ENCODE measurements at regions not wholly inside any gene's neighbourhood (a gene's known extent, or its start where the extent isn't known, plus 50 kb on each side); places are given as distances from the start of the nearest gene placed in this dataset.

DNA sequence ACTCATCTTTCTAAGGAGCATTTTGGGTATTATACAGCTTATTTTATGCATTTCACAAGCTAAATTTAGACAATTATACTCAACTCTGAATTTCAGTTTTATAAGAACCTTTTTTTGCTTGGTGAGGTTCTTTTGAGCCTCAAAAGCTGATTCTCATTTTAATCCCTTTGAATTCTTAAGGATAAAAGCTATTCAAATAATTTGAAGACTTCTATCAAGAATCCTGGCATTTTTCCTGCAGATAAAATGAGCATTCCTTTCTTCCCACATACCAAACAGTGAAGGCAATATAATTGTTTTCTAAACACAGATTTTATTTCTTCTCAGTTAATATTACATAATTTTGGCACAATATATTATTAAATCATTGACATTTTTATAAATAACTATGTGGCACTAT, 118.4 kb upstream of the GPM6A start:
- TF ChIP-seq CTCF (IDR thresholded peaks at IDR 0.05) (no peak), POLR2A (IDR thresholded peaks at IDR 0.05) (no peak)
